IMR-90 (cell line): ENCODE measurements at regions not wholly inside any gene's neighbourhood (a gene's known extent, or its start where the extent isn't known, plus 50 kb on each side); places are given as distances from the start of the nearest gene placed in this dataset.

Experiments
- ATAC-seq: fragments of 200-7000 bp; cut with Tn5 transposase; 2 replicates; pipeline ENCODE4 v1.9.1; 2020; ENCODE audit warnings: low read depth, mild to moderate bottlenecking, moderate library complexity
- BruUV-seq: library from RNA; stranded (reverse); fragments of 400-500 nt; replicated peaks from 2 replicates; lab custom pipeline; 2021; lab: Mats Ljungman, UMichigan
- CTCF ChIA-PET: fragments of 300-600 bp; formaldehyde crosslinking; extraction: SDS; loops from one replicate; lab custom pipeline; 2021; ENCODE audit warnings: antibody characterized with exemption; lab: Yijun Ruan, JAX
- POLR2A ChIA-PET: fragments of 300-600 bp; sonication (Branson Sonifier 250); formaldehyde crosslinking; loops from one replicate; lab custom pipeline; 2022; ENCODE audit warnings: antibody characterized with exemption; ENCODE audit not compliant: unreplicated experiment; lab: Charles Lee
- DNase-seq: peaks from one replicate; pipeline ENCODE4 v3.0.0; 2013
- H2AFZ ChIP-seq: replicated peaks from 2 replicates; pipeline ENCODE3; 2013; ENCODE audit warnings: low read length, mild to moderate bottlenecking; ENCODE audit not compliant: poor library complexity
- H2AK5ac ChIP-seq: 2 replicates; pipeline ENCODE4 v1.6.1; 2013; ENCODE audit warnings: low read depth, low read length, inconsistent platforms
- H2AK9ac ChIP-seq: replicated peaks from 2 replicates; pipeline ENCODE3; 2013; ENCODE audit warnings: mild to moderate bottlenecking, low read depth, low read length, moderate library complexity; ENCODE audit not compliant: poor library complexity
- H2BK120ac ChIP-seq: 2 replicates; pipeline ENCODE4 v1.6.1; 2013; ENCODE audit warnings: low read depth, low read length, inconsistent platforms
- H2BK15ac ChIP-seq: 3 replicates; pipeline ENCODE4 v1.6.1; 2013; ENCODE audit warnings: low read depth, low read length, inconsistent platforms
- H2BK20ac ChIP-seq: 2 replicates; pipeline ENCODE4 v1.6.1; 2013; ENCODE audit warnings: low read depth, mild to moderate bottlenecking, inconsistent platforms, low read length, moderate library complexity
- H2BK5ac ChIP-seq: 2 replicates; pipeline ENCODE4 v1.6.1; 2013; ENCODE audit warnings: mild to moderate bottlenecking, low read depth, low read length, inconsistent platforms; ENCODE audit not compliant: poor library complexity, severe bottlenecking
- H3K14ac ChIP-seq: replicated peaks from 2 replicates; pipeline ENCODE4 v1.6.1; 2013; ENCODE audit warnings: low read depth, low read length, inconsistent platforms
- H3K18ac ChIP-seq: 2 replicates; pipeline ENCODE4 v1.6.1; 2013; ENCODE audit warnings: low read depth, low read length, control low read depth
- H3K23ac ChIP-seq: 2 replicates; pipeline ENCODE4 v1.6.1; 2013; ENCODE audit warnings: low read depth, low read length, inconsistent platforms
- H3K27ac ChIP-seq: 2 replicates; pipeline ENCODE4 v1.5.1; 2013; ENCODE audit warnings: mild to moderate bottlenecking, control low read depth, low read length; ENCODE audit not compliant: insufficient read depth
- H3K27me3 ChIP-seq: 2 replicates; pipeline ENCODE4 v1.6.1; 2013; ENCODE audit warnings: low read length; ENCODE audit not compliant: control insufficient read depth, insufficient read depth
- H3K36me3 ChIP-seq: 2 replicates; pipeline ENCODE4 v1.6.1; 2013; ENCODE audit warnings: low read length, mixed read lengths; ENCODE audit not compliant: control insufficient read depth, insufficient read depth
- H3K4ac ChIP-seq: 2 replicates; pipeline ENCODE4 v1.6.1; 2013; ENCODE audit warnings: low read depth, low read length, inconsistent platforms
- H3K4me1 ChIP-seq: 2 replicates; pipeline ENCODE4 v1.6.1; 2013; ENCODE audit warnings: low read length, mixed read lengths; ENCODE audit not compliant: control insufficient read depth, insufficient read depth
- H3K4me2 ChIP-seq: 2 replicates; pipeline ENCODE4 v1.6.1; 2013; ENCODE audit warnings: low read depth, mild to moderate bottlenecking, control low read depth, low read length, moderate library complexity
- H3K4me3 ChIP-seq: 2 replicates; pipeline ENCODE4 v1.5.1; 2013; ENCODE audit warnings: low read depth, mild to moderate bottlenecking, control low read depth, low read length, moderate library complexity; ENCODE audit not compliant: insufficient read depth
- H3K56ac ChIP-seq: 2 replicates; pipeline ENCODE4 v1.6.1; 2013; ENCODE audit warnings: low read length, inconsistent platforms; ENCODE audit not compliant: insufficient read depth; ENCODE audit errors: extremely low read depth
- H3K79me1 ChIP-seq, 2 experiments: 2 replicates each; pipeline ENCODE4 v1.6.1; 2013; ENCODE audit warnings: low read length in 2 of 2, inconsistent platforms in 1 of 2, low read depth in 1 of 2
- H3K9ac ChIP-seq: 2 replicates; pipeline ENCODE4 v1.6.1; 2013; ENCODE audit warnings: low read depth, low read length, control low read depth
- H3K9me1 ChIP-seq: 2 replicates; pipeline ENCODE4 v1.6.1; 2013; ENCODE audit warnings: low read length, inconsistent platforms; ENCODE audit not compliant: insufficient read depth
- H3K9me3 ChIP-seq: 2 replicates; pipeline ENCODE4 v1.6.1; 2013; ENCODE audit warnings: low read length; ENCODE audit not compliant: control insufficient read depth, insufficient read depth
- H4K20me1 ChIP-seq: 2 replicates; pipeline ENCODE4 v1.6.1; 2013; ENCODE audit warnings: low read length, inconsistent platforms; ENCODE audit not compliant: insufficient read depth
- H4K5ac ChIP-seq: 2 replicates; pipeline ENCODE4 v1.6.1; 2013; ENCODE audit warnings: mild to moderate bottlenecking, low read depth, low read length, control low read depth
- H4K8ac ChIP-seq, 2 experiments: 2 replicates each; pipeline ENCODE4 v1.6.1; 2013; ENCODE audit warnings: low read depth in 2 of 2, low read length in 2 of 2, control low read depth in 1 of 2, inconsistent platforms in 1 of 2
- H4K91ac ChIP-seq: 2 replicates; pipeline ENCODE4 v1.6.1; 2013; ENCODE audit warnings: low read depth, low read length, inconsistent platforms; ENCODE audit not compliant: insufficient read depth
- CEBPB ChIP-seq: IDR thresholded peaks from 2 replicates; pipeline ENCODE4 v1.6.1; 2012; ENCODE audit warnings: low read depth, low read length, improper control_type of control experiment
- POLR2A ChIP-seq: IDR thresholded peaks from 2 replicates; pipeline ENCODE4 v1.6.1; 2012; ENCODE audit warnings: mild to moderate bottlenecking, low read depth, low read length
- WGBS, 2 experiments: methylation state at CpG; one replicate each; pipeline versions ENCODE4 v1.1.5 to v1.1.7; 2013; ENCODE audit warnings: missing lambda C conversion rate in 2 of 2; ENCODE audit not compliant: insufficient read length in 1 of 2; ENCODE audit errors: extremely low coverage in 2 of 2; 5-methylcytosine and 5-hydroxymethylcytosine counted together
- dilution Hi-C: fragments of 300-500 bp; cut with HindIII; formaldehyde crosslinking; loops from one replicate; pipeline ENCODE4 v1.14.3; 2018; ENCODE audit warnings: low sequenced_read_pairs; ENCODE audit not compliant: unreplicated experiment
- in situ Hi-C: fragments of 300-500 bp; cut with MboI; formaldehyde crosslinking; loops from 3 replicates; pipeline ENCODE4 v1.14.3; 2019; ENCODE audit warnings: low sequenced_read_pairs, inconsistent platforms, mixed read lengths
- intact Hi-C: fragments of 100-400 bp; cut with micrococcal nuclease; formaldehyde crosslinking; loops from 2 replicates; pipeline ENCODE4 v1.10.0; 2022

DNA sequence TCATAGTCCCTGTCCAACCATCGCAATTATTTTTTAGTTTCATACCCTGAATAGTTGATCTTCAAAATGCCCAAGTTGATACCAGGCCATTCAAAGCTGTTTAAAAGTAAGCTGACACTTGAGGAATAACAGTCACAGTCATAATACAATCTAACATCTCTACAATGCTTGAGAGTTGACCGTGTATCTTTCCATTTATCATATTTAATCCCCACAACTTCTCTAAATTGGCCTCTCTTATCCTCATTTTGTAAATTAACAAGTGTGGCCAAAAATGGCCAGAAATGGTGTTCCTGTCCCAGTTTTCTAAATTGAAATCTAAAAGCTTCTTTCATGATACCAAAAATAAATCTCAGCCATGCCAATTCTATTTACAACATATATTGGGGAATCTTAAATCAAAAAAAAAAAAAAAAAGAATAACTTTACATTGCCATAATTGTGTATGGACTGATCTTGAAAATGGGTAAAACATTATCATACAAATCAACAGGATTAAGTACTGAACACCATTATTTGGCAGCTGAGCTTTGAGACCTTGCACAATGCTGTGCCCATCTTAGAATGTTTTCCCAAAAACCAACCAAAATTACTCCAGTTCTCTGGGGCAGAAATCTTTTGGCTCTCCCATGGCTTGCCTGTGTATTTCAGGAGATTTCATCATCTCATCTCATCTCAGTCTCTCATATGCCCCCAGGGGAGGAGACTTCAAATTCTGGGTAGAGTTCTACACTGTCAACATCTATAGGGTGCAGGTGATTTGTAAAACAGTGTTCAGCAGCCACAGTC, 448.7 kb upstream of the JARID2 start:
- no peak overlapping the region for H3K9ac ChIP-seq
- H4K8ac ChIP-seq: peak overlapping the region in 1 of 2 experiments; percentile 15; a peak in 1 of 4 replicates
- H3K14ac ChIP-seq: no peak overlapping the region; the same call in 1 of the 2 replicates
- no peaks in the 10 kb centered on the region for H4K20me1 ChIP-seq
- no TSS peak for BruUV-seq
- TF ChIP-seq POLR2A (no peak), CEBPB (peak; percentile 33; the same call in 1 of the 2 replicates)
- H3K4me3 ChIP-seq: no peak overlapping the region
- no CpG with 5 or more reads among the region's 2 CpGs for WGBS, 2 experiments
- ChIA-PET POLR2A (no interaction called here), CTCF (interaction anchor here (0.5 kb wide), 1 partner anchor 12 kb away, joined by 4 read pairs; no protein-coding TSS in a partner anchor)
- H3K79me1 ChIP-seq: no peaks in the 10 kb centered on the region
- H3K4me2 ChIP-seq: no peak overlapping the region
- no peak overlapping the region for H2AK9ac ChIP-seq
- no peak overlapping the region for H2AK5ac ChIP-seq
- ATAC-seq (no peak), DNase-seq (peak; percentile 39)
- H2BK120ac ChIP-seq: peak overlapping the region; percentile 72; the same call in 1 of the 2 replicates
- no peak overlapping the region for H3K23ac ChIP-seq
- H3K4ac ChIP-seq: 0 out of 2 replicates have a peak overlapping the region, but pooled peaks have one; percentile 46
- peak overlapping the region; percentile 23 for H4K91ac ChIP-seq
- H3K18ac ChIP-seq: no peak overlapping the region
- H2BK5ac ChIP-seq: no peak overlapping the region
- peaks cover 7% of the 10 kb centered on the region for H3K4me1 ChIP-seq
- H2BK20ac ChIP-seq: peak overlapping the region; percentile 52; the same call in 1 of the 2 replicates
- no peaks in the 10 kb centered on the region for H3K27me3 ChIP-seq
- in situ Hi-C loops: no loop called here
- H3K27ac ChIP-seq: peak overlapping the region; percentile 16; the same call in 1 of the 2 replicates
- no peak overlapping the region; the same call in 1 of the 2 replicates for H4K5ac ChIP-seq
- H2AFZ ChIP-seq: no peak overlapping the region
- H3K56ac ChIP-seq: no peak overlapping the region
- no peaks in the 10 kb centered on the region for H3K9me1 ChIP-seq
- no peaks in the 10 kb centered on the region for H3K36me3 ChIP-seq
- H3K9me3 ChIP-seq: no peaks in the 10 kb centered on the region
- H2BK15ac ChIP-seq: no peak overlapping the region
- intact Hi-C loops: loop anchor here (10.0 kb wide), 1 partner anchor 582 kb away; no protein-coding TSS in a partner anchor
- dilution Hi-C loops: no loop called here
